ENCODE measurements at regions not wholly inside any gene's neighbourhood (a gene's known extent, or its start where the extent isn't known, plus 50 kb on each side); places are given as distances from the start of the nearest gene placed in this dataset.

- TF ChIP-seq CTCF (IDR thresholded peaks at IDR 0.05 in 8 of 11, conservative IDR thresholded peaks at IDR 0.05 in 3 of 11) (no peak), POLR2A (IDR thresholded peaks at IDR 0.05) (no peak)
Observed at GRCh38 chr14:43528321-43528720, 978.8 kb downstream of the FSCB start.

Data from spleen (tissue), 7 donors.